Fibroblast of pulmonary artery (primary cell): ENCODE measurements at regions not wholly inside any gene's neighbourhood (a gene's known extent, or its start where the extent isn't known, plus 50 kb on each side); places are given as distances from the start of the nearest gene placed in this dataset.
"Not testable (repeated sequence)": the region's sequence is repeated elsewhere in the genome, so short reads cannot be mapped to it uniquely, and the experiment has no call there.

Experiments used
- DNase-seq: peaks from one replicate; pipeline ENCODE4 v3.0.0-alpha.2; 2010; ENCODE audit warnings: low read depth
- H3K4me3 ChIP-seq: replicated peaks from 2 replicates; pipeline ENCODE4 v1.5.1; 2011; ENCODE audit warnings: low read depth, mild to moderate bottlenecking, control low read depth, low read length, moderate library complexity
- CTCF ChIP-seq: IDR thresholded peaks from 2 replicates; pipeline ENCODE4 v1.5.1; 2011; ENCODE audit warnings: mild to moderate bottlenecking, control low read depth, low read length, inconsistent platforms; ENCODE audit errors: missing control alignments

DNA sequence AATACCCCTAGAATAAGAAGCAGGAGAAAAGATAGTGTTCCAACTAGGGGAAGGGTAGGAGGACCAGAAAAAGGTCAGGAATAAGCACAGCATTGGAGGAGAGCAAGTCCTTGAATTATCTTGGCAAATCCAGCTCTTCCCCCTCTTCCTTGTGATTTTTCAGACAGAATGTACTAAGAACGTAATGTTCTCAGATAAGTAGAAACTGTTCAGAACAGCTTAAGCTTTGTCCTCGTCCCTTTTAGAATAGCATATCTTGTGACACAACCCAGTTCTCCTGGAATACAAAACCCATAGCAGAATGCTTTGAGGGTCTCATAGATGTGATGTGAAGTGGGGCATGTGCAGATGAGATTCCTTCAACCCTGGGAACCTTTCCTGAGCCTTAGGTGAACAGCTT lies 97.4 kb downstream of the EMB start:
- H3K4me3 ChIP-seq, result no peak overlapping the region
- no peak for DNase-seq
- TF ChIP-seq CTCF, result no peak

DNA sequence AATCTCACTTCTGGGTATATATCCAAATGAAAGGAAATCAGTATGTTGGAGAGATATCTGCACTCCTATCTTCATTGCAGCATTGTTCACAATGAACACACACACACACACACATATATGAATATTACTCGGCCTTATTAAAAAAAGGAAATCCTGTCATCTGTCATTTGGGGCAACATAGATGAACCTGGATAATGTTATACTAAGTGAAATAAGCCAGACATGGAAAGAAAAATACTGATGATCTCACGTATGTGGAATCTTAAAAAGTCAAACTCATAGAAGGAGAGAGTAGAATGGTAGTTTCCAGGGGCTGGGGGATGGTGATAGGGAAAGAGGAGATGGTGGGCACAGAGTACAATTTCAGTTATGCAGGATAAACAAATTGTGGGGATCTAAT lies 100.3 kb downstream of the EMB start:
- TF ChIP-seq CTCF, result no peak
- no peak overlapping the region for H3K4me3 ChIP-seq
- DNase-seq, result no peak

DNA sequence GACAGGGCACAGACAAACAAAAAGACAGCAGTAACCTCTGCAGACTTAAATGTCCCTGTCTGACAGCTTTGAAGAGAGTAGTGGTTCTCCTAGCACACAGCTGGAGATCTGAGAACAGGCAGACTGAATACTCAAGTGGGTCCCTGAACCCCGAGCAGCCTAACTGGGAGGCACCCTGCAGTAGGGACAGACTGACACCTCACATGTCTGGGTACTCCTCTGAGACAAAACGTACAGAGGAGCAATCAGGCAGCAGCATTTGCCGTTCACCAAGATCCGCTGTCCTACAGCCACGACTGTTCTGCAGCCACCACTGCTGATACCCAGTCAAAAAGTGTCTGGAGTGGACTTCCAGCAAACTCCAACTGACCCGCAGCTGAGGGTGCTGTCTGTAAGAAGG lies 110.5 kb downstream of the EMB start:
- H3K4me3 ChIP-seq, DNase-seq: not testable (repeated sequence)

- TF ChIP-seq CTCF, result no peak
These were observed 112.8 kb downstream of the EMB start for GRCh38 chr5:50328193-50328729.

DNA sequence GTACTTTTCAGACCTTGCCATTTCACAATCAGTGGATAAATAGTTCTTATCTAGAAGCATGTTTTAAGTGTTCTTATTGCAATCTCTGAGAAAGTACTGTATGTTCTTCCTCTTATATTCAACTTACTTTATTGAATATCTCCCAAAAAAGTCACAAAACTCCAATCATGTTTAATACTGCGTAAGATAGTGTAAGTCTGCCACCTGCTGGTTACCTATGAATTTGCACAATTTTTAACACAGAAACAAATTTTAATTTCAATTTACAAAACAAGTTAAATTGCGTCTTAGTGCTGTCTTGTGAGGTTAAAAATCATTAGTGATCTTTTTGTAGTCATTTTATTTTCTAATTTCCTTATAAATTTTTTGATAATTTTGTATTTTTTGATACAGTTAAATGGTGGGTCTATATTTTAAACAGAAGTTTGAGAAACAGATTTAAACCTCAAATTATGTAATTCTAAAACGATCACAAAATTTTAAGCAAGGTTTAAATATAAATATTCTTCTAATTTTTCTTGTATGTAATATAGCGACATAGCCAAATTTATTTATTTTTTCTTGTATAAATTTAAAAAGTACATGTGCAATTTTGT lies 115.8 kb downstream of the EMB start:
- DNase-seq, result peak; percentile 48
- H3K4me3 ChIP-seq, result no peak overlapping the region
- TF ChIP-seq CTCF, result peak; percentile 65

More at GRCh38 chr5:50328193-50328729, 112.8 kb downstream of the EMB start:
- H3K4me3 ChIP-seq, result no peak overlapping the region
- DNase-seq, result no peak

- TF ChIP-seq CTCF, result no peak
- DNase-seq, result no peak
- H3K4me3 ChIP-seq, result no peak overlapping the region
These were observed 120.8 kb downstream of the EMB start for GRCh38 chr5:50320131-50320749.

DNA sequence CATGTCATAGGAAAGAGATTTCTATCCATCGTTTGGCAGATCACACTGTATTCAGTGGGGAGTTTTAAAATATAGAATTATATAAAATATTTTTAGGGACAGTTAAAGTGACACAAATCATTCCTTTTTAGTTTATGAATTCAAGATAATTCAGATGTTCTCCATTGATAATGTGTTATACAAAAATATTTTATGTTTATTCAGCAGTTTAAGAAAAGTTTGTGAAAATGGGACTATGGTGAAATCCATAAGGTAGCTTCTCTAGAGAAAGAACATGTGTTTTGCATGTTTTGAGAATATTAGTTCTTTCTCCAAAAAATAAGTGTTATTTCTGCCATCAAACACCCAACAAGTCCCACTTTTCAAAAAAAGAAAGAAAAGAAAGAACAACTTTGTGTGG lies 122.9 kb downstream of the EMB start:
- no peak for DNase-seq
- TF ChIP-seq CTCF, result no peak
- H3K4me3 ChIP-seq, result no peak overlapping the region

DNA sequence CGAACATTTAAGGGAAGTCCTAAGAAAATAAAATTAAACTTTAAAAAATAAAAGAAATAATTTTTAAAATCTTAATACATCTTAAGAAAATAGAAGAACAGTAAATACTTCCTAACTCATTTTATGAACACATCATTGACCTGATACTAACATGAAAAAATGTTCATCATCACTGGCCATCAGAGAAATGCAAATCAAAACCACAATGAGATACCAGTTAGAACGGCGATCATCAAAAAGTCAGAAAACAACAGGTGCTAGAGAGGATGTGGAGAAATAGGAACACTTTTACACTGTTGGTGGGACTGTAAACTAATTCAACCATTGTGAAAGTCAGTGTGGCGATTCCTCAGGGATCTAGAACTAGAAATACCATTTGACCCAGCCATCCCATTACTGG lies 134.6 kb downstream of the EMB start:
- not testable (repeated sequence) for DNase-seq, H3K4me3 ChIP-seq
